ENCODE measurements at regions not wholly inside any gene's neighbourhood (a gene's known extent, or its start where the extent isn't known, plus 50 kb on each side); places are given as distances from the start of the nearest gene placed in this dataset.
A peak's percentile ranks its signal among the peaks of the same experiment; 100 is the strongest.
"Not testable (repeated sequence)": the region's sequence is repeated elsewhere in the genome, so short reads cannot be mapped to it uniquely, and the experiment has no call there.

DNA sequence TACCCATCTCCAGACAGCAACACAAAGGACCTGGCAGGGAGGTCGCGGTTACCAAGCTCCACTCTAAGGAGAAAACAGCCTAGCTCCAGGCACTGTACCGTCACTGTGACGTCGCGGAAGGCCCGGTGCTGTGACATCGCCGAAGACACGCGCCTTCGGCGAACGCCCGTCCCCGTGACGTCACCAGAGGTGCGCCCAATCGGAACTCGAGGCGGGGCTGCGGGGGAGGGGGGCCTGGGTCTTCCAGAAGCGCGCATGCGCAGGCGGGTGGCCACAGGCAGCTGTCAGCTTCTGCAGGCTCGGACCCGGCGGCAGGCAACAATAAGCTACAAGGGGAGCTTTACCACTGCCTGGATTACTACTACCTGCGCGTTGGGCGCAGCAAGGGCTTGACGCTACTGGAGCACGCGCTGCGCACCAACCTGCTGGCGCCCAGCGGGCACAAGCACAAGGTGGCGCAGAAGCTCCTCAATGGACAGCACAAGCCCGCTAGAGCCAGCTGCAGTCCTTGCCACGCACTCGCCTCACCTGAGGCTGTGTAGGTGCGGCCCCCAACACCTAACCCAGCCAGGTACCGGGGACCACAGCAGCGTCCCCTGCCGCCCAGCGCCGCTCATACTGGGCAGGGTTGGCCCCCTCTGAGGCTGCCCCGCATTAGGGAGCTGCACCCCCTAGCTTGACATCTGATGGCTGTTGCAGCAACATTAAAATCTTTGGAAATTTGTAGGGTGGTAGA, 208.4 kb downstream of the TPST1 start:
- DNase-seq (ENCODE audit: missing footprints): peak; percentile 93
- intact Hi-C loops (cut with DNase I): no loop called here
- peak; percentile 86 for ATAC-seq

DNA sequence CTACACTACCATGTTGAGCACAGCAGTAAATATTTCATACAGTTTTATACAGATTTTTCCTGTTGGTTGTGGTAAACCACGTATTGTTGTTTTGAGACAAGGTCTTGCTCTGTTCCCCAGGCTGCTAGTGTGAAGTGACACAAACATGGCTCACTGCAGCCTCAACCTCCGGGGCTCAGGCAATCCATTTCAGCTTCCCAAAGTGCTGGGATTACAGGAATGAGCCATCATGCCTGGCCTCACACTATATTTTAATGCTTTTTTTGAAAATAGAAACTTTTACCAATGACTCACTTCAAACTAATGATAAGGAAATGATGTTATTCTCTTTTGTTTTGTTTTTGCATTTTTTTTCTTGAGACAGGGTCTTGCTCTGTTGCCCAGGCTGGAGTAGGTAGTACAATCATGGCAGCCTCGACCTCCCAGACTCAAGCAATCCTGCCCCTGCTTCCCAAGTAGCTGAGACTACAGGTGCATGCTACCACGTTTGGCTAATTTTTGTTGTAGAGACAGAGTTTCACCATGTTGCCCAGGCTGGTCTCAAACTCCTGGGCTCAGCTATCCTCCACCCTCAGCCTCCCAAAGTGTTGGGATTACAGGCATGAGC, 210.6 kb downstream of the TPST1 start:
- intact Hi-C loops (cut with DNase I): no loop called here
- DNase-seq (ENCODE audit: missing footprints): no peak
- ATAC-seq: no peak

DNA sequence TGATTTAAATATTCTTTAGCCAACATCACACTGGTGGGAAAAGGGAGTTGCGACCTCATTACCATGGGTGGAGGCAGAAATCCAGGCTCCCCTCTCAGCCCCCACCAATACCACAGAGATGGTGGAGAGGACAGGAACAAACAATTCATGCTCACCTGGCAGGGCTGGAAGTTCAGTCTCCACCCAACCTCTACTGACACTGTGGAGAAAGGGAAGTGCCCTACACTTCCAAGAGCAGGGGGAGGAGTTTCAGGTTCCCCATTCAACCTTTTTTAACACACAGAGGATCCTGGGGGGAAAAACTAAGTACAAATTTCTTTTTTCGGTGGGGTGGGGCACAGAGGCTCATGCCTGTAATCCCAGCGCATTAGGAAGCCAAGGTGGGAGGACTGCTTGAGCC, 210.1 kb upstream of the KCTD7 start:
- intact Hi-C loops (cut with DNase I): no loop called here
- no peak for DNase-seq (ENCODE audit: missing footprints)
- ATAC-seq: no peak

DNA sequence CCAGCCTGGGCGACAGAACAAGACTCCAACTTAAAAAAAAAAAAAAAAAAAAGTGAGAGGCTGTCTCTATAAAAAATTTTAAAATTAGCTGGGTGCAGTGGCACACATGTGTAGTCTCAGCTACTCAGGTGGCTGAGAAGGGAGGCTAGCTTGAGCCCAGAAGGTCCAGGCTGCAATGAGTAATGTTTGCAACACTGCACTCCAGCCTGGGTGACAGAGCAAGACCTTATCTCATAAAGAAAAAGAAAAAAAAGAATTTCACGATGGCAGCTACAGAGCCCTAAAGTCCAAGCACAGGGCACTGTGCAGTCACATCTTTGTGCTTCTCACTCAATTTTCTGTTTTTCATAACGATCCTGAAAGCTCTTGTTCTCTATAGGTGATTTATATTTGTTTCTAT, 209.5 kb upstream of the KCTD7 start:
- DNase-seq (ENCODE audit: missing footprints): no peak
- no peak for ATAC-seq
- intact Hi-C loops (cut with DNase I): no loop called here

DNA sequence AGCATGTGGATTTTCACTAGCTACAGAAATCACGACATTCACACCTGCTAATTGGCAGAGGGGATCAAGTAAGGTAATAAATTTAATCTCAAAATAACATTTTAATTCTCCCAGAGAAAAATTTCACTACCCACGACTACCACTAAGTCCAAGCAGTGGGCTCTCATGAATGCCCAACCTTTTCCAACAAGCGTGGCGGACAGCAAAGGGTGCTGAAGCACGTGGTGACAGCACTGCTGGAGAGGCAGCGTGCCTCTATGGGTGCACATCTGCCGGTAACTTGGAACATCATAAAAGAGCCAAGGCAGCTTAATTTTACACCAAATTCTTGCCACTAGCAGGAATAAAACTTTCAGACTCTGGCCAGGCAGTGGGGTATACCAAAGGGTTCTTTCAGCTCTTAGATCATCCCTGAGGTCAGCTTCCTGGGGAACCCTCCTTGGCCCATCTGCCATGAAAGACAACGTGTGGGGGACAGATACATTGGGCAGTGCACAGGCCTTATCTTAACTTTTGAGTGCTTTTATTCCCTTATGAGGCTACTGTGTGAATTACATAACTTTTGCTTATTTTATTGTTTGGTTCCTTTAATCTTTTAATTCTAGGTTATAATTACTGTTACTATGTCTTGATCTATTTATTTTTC, 206.7 kb upstream of the KCTD7 start:
- intact Hi-C loops (cut with DNase I): no loop called here
- no peak for DNase-seq (ENCODE audit: missing footprints)
- no peak for ATAC-seq

DNA sequence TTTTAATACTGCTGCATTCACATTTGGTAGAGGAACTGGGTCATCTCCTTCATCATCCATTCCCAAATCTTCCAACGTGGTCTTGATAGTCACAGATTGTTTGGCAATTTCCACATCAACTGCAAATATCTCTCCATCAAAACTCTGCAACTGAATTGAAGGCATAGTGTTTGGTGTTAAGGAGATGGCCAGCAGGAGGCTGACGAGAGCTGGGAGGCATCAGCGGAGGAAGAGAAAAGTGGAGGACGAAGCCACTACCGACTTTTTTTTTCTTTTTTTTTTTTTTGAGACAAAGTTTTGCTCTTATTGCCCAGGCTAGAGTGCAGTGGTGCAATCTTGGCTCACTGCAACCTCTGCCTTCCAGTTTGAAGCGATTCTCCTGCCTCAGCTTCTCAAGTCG, 205.0 kb upstream of the KCTD7 start:
- intact Hi-C loops (cut with DNase I): no loop called here
- DNase-seq (ENCODE audit: missing footprints) (no peak), ATAC-seq (no peak)

DNA sequence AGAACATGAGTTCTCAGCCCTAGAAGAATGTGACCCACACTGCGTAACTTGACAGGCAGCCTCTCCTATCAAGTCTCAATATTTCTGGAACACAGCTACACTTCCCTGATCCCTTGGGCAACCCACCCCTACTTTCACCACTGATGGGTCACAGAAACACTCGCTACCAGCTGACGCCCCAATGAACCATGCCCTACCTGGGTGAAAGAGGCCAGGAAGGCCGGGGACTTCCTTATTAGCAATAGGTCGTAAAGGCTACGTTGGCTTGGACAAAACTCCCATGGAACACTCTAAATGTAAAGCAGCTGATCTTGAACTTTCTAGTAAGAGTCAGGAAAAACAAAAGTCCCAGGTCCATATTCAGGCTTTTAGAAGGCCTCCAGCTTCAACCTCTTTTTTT, 202.3 kb upstream of the KCTD7 start:
- DNase-seq (ENCODE audit: missing footprints) (no peak), ATAC-seq (no peak)
- intact Hi-C loops (cut with DNase I): no loop called here

DNA sequence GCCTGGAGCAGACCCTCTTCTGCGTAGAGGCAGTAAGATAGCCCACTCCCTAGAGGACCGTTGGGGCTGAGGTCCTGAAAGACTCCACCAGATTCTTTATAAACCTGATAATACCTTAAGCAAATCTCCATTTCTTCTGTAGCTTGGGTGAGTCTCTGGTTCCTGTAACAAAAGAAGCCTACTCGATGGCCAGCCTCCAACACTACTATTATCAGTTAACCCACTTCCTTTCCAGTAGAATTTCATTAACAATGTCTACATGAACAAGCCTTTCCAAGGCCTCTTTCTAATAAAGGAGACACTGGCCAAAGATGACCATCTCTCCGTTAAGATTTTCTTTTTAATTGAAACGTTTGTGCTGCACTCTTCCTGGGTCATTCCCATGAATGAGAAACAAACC, 201.7 kb upstream of the KCTD7 start:
- ATAC-seq (no peak), DNase-seq (ENCODE audit: missing footprints) (no peak)
- intact Hi-C loops (cut with DNase I): no loop called here

DNA sequence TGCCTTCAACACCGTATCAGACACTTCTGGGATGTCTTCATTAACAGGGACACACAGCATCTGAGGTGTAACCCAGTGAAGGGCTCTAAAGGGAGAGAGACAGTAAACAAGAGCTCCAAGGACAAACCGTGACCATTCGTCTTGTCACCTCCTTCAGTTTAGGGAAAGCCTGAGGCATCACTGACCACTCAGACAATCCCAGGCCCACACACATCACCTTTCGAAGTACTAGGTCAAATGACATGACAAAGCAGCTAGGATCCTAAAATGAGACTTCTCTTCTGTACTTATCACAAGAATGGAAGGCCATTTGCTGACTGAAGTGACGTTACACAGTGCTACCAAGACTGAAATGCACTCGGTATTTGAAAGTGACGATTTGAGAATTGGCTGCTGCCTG, 200.7 kb upstream of the KCTD7 start:
- DNase-seq (ENCODE audit: missing footprints) (no peak), ATAC-seq (no peak)
- intact Hi-C loops (cut with DNase I): no loop called here

DNA sequence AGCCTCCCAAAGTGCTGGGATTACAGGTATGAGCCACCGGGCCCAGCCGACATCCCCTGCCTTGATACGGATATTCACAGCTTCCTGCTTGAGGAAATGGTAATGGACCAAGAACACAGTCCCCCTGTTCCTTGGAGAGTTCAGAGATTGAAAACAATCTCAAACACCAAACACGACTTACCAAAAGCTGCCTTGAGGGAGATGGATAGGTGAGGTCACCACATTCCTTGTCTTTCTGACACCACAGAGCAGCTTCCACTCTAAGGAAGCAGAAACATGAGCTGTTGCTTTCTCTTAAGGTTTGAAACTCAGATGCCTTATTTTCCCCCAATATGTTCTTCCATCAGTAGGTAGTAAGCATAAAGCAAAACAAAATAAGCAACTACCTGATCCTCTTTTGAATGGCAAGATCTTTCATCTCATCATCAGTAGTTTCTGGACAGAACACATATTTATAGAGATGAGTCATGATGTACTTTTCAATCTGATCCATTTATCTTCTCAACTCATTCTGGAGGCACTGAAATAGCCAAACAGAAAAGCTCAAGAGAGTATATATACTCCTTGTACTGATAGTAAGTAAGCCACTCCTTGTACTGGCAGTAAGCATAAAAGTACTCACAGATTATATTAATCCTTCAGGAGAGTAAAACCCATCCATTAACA, 199.1 kb upstream of the KCTD7 start:
- no peak for DNase-seq (ENCODE audit: missing footprints)
- ATAC-seq: no peak
- intact Hi-C loops (cut with DNase I): no loop called here

DNA sequence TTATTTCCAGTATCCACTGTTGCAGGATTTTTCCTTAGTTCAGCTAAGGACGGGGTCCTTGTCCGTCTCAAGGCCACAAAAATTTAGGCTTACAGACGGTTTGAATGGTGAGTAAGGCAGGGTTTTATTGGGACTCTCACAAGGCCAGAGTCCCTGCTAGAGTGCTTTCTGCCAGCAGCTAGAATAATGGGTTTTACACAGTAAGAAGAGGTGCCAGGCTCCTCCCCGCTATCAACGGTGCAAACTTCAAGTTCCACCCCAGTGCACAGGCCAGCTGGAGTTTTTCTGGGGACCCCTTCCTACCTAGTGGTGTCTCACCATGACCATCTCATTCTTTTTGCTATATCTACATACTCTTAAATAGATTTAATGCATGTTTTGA, 198.5 kb upstream of the KCTD7 start:
- DNase-seq (ENCODE audit: missing footprints) (no peak), ATAC-seq (no peak)
- intact Hi-C loops (cut with DNase I): no loop called here

DNA sequence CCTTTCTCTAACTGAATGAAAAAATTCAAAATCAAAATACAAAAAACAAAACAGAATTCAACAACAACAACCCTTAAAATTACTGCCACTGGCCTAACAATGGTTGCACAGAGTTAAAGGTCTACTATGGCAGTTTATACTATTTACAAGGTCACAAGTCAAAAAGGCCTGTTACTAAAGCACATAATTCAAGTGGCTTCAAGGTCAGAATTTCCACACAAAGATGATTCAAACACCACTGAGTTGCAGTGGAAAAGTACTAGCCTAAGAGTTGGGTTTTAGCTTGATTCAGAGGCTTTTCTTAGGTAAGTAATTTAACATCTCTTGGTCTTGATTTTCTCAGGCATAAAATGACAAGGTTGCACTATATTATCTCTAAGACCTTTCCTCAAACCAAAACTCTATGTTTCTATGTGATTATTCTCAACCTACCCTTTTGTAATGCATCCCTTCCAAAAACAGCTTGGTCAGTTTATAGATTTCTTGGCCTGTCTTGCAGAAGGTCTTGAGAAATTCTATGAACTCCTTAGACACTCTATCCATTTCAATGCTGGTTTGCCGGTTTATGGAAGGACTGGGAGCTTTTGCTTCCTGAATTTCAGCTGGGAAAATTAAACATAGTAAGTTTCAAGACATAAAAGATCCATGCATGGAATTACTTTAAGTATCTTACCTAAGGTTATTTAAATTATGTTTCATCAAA, 189.8 kb upstream of the KCTD7 start:
- DNase-seq (ENCODE audit: missing footprints); intact Hi-C loops (cut with DNase I); ATAC-seq: not testable (repeated sequence)

DNA sequence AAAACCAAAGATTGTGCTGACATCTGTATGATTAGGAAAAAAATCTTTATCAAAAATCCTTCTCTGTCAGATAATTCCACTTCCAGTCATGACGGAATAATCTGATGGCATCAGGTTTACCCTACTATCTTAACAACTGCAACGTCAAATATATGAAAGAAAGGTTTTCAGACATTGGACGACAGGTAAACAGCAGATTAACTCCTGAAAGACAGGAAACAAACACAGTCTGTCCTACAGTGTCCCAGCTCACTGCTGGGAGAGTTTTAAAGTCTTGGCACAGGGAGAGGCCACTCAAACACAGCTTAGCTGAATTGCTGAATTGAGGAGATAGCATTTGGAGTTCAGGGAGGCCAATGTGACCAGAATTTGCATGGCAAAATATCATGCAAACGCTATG, 186.3 kb upstream of the KCTD7 start:
- intact Hi-C loops (cut with DNase I): no loop called here
- DNase-seq (ENCODE audit: missing footprints): no peak
- no peak for ATAC-seq

DNA sequence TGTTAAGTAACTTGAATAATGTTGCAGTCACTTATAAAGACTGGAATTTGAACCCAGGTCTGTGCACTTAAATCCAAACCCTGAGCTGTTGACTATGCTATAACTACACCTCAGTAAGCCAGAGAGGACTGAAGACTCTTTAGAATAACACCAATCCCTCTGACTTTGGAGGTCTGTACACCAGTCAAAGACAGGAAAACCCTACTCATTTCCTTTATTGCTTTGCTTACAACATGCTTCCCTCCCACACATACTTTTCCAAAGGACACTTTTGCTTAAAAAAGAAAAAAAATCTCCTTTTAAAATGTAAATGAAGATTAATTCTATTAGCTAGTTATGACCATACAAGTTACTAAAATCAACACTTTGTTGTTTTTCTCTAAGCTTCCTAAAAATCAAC, 184.7 kb upstream of the KCTD7 start:
- no peak for ATAC-seq
- intact Hi-C loops (cut with DNase I): no loop called here
- DNase-seq (ENCODE audit: missing footprints): no peak

DNA sequence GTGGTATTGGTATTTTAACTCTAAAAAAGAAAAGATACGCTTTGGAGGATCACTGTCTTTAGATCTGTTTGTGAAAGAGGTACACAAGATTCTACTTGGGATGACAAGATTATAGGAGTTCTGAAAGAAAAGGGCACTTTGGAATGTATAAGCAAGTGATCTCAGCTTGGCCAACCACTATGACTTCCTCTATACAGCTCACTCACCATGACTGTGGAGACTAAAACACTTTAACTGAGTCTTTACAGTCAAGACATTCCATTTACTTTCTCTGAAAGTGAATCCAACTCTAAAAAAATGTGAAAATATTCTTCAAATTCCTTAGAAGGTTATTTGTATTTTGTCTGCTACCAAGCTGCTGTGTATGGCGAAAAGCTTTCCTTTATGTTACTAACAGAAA, 181.7 kb upstream of the KCTD7 start:
- DNase-seq (ENCODE audit: missing footprints); intact Hi-C loops (cut with DNase I); ATAC-seq: not testable (repeated sequence)

DNA sequence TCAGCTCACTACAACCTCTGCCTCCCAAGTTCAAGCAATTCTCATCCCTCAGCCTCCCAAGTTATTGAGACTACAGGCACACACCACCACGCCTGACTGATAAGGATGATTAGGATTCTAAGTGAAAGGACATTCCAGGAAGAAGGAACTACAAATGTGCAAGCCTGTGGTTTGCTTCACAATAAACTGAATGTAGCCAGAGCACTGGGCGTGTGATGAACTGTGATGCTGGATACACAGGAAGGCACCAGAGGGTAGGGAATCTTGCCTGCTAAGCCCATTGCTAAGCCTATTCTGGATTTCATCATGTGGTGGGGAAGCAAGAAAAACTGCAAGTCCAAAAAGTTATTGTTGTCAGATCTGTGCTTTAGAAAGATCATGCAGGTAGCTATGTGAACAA, 177.9 kb upstream of the KCTD7 start:
- DNase-seq (ENCODE audit: missing footprints); ATAC-seq; intact Hi-C loops (cut with DNase I): not testable (repeated sequence)

DNA sequence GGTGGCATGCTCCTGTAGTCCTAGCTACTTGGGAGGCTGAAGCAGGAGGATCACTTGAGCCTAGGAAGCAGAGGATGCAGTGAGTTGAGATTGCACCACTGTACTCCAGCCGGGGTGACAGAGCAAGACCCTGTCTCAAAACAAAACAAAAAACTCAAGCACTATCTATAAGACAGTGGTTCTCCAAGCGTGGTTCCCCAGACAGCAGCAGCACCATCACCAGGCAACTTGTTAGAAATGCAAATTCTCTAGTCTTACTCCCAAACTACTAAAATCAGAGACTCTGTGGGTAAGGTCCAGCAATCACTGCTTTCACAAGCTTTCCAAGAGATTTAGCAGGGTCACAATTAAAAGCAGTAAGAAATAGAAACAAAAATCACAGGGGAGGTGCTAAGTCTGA, 177.0 kb upstream of the KCTD7 start:
- DNase-seq (ENCODE audit: missing footprints); intact Hi-C loops (cut with DNase I); ATAC-seq: not testable (repeated sequence)

DNA sequence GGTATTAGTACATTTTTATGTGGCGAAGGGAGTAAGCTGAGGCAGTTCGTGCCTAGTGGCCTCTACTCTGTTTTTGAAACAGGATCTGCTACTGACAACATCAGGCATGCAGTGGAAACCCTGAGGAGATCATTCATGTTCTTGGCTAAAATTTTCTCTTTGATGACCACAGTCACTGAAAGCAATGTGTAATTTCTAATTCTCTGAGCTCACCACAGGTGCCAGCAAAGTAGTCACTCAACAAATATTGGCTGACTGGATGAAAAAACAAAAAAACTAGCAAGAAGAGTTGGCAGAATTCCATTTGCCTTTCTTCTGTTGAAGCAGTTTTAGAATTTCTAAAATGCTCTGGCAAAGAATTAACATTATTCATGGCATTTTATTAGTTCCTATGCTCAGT, 176.5 kb upstream of the KCTD7 start:
- no peak for ATAC-seq
- no peak for DNase-seq (ENCODE audit: missing footprints)
- intact Hi-C loops (cut with DNase I): no loop called here

DNA sequence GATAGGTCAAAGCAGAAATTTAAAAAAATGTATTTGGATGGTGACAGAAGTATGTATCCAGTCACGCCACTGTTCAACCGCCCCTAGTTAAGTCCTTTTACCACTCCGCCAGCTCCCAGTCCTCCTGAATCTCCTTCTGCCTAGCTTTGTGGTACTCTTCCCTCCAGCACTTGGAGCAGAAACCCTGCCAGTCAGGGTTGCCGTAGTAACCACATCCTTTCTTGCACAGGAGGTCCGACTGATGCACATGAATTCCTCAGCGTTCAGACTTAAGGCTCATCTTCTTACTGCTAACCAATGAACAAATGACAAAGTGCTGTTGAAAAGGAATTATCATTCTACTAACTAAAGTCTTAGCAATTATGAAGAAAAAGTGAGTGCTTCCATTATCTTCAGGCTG, 175.3 kb upstream of the KCTD7 start:
- intact Hi-C loops (cut with DNase I): no loop called here
- no peak for ATAC-seq
- no peak for DNase-seq (ENCODE audit: missing footprints)
